GM19455 (cell line): ENCODE measurements at regions not wholly inside any gene's neighbourhood (a gene's known extent, or its start where the extent isn't known, plus 50 kb on each side); places are given as distances from the start of the nearest gene placed in this dataset.

Source experiments
- ATAC-seq: cut with Tn5 transposase; IDR thresholded peaks from one replicate; pipeline ENCODE4 v1.9.1; 2021; ENCODE audit not compliant: unreplicated experiment

GRCh38 chr1:8147956-8148355, 121.8 kb upstream of the ERRFI1 start:
- ATAC-seq = no peak

- ATAC-seq = no peak
Measured at GRCh38 chr1:8146257-8146855, 120.2 kb upstream of the ERRFI1 start.

DNA sequence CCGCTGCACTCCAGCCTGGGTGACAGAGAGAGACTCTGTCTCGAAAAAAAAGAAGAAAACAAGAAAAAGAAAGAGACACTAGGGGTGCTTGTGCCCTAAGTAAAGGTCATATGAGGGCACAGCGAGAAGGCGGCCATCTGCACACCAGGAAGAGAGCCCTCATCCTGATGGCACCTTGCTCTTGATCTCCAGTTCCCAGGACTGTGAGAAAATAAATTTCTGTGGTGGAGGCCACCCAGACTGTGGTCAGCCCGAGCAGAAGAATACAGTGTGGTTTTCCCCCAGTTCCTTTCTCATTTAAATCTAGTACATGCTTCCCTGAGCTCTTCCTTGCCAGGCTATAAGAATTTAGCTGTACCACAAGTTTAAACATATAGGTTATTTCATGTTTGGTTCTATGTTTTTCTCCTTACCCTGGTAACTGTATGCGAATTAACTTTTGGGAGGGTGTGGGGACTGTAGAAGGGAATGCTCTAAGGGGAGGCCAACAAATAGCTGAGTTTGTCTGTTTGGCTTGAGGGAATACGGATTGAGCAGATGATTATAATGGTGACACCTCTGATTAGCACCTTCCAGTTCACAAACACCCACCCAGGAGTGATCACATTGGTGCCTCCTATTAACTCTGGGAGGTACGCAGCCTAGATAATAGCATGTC, 119.6 kb upstream of the ERRFI1 start:
- ATAC-seq = no peak

GRCh38 chr1:8144323-8144722, 118.2 kb upstream of the ERRFI1 start:
- no peak for ATAC-seq

DNA sequence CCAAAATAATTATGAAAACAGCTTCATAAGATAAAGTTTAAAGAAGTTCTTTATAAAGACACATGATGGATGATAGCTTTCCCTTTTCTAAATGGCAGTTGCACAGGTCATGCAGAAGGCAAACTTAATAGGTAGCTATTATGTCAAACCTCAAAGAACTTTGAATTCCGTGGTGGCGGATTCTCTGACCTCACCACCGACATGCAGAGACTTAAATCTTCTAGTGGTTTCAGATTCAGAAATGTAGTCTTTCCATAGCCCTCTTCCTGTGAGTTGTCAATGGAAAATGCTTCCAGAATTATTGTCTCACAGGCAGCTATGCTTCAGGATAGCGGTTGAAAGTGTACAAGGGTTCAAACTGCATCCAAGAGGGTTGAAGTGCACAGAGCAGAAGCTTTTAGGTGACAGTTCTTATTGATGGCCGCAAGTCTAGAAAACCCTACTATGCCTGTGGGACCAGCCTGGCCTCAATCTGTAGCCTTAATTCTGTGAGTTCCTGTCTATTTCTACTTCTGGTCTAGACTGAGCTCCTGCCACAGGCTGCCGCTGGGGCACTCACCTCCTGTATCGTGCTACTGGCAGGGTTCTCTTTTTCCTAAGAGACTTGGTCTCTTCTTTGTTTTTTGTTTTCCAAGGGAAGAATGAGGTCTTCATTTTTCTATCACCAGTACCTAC, 117.0 kb upstream of the ERRFI1 start:
- no peak for ATAC-seq

- no peak for ATAC-seq
Measured at GRCh38 chr1:8139941-8140340, 113.8 kb upstream of the ERRFI1 start.

GRCh38 chr1:8139383-8139782, 113.3 kb upstream of the ERRFI1 start:
- ATAC-seq = no peak

GRCh38 chr1:8138673-8139072, 112.6 kb upstream of the ERRFI1 start:
- ATAC-seq = no peak

GRCh38 chr1:8137481-8138244, 111.6 kb upstream of the ERRFI1 start:
- no peak for ATAC-seq

GRCh38 chr1:8136766-8137165, 110.7 kb upstream of the ERRFI1 start:
- ATAC-seq = no peak

- ATAC-seq = no peak
Measured at GRCh38 chr1:8135250-8135649, 109.1 kb upstream of the ERRFI1 start.

GRCh38 chr1:8134546-8135235, 108.6 kb upstream of the ERRFI1 start:
- ATAC-seq = no peak

DNA sequence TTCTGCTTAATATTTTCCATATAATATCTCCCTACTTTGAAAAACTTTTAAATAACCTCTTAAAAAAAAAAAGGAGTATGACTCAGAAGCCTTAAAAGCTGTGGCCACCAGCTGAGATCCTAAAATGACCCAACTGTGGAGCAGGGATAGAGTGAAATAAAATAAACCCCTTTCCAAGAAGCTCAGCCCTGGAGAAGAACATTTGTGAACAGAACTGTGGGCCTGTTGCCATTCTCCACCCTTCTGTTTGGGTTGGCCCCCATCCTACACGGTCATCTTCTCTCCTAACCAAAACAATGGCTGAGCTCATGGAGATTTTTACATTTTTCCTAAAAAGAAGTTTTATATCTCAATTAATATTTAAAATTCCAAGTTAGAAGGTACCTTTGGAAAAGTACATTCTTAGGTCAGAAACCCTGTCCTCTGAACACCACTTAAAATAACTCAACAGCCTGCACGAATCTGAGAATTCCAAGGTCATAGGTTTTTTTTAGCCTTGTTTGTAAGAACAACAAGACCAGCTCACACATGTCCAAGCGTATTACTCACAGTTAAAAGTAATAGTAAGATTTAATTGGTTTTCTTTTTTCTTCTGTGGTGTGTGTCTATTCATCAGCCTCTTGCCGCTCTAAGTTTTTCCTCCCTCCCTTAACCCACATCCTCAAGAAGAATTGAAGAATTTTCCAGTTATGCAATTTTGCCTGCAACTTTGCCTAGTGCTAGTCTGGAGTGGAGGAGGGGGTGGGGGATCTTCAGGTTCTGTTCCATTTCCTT, 107.7 kb upstream of the ERRFI1 start:
- ATAC-seq = no peak

DNA sequence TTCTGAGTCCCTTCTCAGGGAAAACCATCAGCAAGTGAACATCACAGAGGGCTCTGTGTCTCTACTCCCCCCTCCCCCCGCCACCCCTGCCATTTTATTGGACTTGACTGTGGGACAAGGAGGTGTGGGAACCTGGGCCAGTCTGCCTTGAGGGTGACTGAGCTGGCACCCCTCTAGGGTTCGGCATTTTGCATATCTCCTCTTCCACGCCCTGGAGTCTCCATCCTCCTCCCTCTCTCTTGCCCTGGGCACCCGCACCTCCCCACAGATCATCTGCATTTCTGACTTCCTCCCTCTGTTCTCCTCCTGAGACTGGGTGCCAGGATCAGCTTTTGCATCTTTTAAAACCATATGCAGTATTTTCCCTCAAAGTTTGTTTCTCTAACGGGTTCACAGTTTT, 107.1 kb upstream of the ERRFI1 start:
- no peak for ATAC-seq

DNA sequence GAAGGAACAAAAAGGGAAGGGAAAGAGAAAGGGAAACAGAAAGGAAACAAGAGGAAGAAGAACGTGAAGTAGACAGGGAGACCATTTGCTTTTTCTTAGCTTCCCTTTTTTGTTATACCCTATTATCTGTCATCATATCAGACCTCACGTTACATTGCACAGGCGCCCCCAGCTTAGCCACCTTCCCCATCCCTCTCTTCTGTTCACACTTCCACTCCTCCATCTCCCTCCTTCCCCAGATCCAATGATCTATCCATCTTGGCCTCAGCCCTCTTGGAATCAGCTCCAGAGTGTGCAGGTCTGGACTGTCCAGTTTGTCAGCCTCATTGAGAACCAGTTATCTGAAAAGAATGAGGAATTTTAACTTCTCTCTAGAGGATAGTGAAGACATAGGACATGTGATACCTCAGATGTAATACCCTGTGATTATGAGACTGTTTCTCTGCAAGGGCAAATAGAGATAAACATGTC, 101.1 kb upstream of the ERRFI1 start:
- ATAC-seq = no peak

- no peak for ATAC-seq
Measured at GRCh38 chr1:8122477-8123407, 96.6 kb upstream of the ERRFI1 start.

GRCh38 chr1:8122160-8122476, 96.0 kb upstream of the ERRFI1 start:
- ATAC-seq = no peak

DNA sequence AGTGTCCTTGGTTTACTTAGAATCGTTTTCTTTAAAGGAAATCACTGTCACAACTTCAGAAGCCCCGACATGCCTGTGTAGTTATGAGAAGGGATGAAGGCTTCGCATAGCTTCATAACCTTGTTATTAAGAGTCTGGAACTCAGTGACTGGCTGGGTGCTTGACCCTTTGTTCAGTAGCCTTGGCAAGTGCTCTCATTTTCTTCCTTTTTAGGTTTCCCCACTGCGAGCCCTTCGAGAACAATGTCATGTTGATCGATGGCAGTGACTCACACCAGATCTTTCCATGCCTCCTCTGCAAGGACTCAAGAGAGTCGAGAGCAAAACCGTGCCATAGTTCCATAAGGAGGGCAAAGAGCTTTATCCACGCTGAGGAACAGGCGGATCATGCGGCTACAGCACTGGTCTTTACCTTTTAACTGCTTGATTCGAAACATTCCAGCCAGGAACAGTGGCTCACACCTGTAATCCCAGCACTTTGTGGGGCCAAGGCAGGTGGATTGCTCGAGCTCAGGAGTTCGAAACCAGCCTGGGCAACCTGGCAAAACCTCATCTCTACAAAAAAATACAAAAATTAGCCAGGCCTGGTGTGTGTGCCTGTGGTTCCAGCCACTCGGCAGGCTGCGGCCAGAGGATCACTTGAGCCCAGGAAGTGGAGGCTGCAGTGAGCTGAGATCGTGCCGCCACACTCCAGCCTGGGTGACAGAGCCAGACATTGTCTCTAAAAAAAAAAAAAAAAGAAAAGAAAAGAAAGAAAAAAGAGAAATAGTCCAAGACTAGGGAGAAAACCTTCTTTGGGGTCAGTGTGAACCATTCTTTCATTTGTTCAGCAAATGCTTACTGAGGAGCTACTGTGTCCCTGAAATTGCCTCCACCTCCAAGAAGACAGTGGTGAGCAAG, 95.4 kb upstream of the ERRFI1 start:
- no peak for ATAC-seq
